ENCODE measurements at regions not wholly inside any gene's neighbourhood (a gene's known extent, or its start where the extent isn't known, plus 50 kb on each side); places are given as distances from the start of the nearest gene placed in this dataset.

DNA sequence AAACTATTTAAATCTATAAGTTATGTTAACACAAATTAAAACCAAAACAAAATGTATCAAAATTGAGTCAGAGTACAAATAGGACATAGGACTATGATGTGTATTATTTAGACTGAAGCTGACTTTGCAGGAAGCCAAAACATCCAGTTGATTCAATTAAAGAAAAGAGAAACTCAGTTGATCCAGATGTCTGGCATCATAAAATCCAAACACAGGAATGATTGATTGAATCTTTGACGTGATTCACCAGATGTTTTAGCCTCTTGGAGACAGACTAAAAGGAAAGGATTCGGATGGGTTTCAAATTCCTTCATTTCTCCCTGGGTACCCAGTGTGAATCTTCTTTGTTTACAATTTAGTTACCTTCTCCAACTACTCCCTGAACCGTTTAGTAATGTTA lies 272.9 kb downstream of the IRS1 start:
- TF ChIP-seq, protein P1, sequence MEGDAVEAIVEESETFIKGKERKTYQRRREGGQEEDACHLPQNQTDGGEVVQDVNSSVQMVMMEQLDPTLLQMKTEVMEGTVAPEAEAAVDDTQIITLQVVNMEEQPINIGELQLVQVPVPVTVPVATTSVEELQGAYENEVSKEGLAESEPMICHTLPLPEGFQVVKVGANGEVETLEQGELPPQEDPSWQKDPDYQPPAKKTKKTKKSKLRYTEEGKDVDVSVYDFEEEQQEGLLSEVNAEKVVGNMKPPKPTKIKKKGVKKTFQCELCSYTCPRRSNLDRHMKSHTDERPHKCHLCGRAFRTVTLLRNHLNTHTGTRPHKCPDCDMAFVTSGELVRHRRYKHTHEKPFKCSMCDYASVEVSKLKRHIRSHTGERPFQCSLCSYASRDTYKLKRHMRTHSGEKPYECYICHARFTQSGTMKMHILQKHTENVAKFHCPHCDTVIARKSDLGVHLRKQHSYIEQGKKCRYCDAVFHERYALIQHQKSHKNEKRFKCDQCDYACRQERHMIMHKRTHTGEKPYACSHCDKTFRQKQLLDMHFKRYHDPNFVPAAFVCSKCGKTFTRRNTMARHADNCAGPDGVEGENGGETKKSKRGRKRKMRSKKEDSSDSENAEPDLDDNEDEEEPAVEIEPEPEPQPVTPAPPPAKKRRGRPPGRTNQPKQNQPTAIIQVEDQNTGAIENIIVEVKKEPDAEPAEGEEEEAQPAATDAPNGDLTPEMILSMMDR (IDR thresholded peaks at IDR 0.05), result no peak
- TF ChIP-seq POLR2A (IDR thresholded peaks at IDR 0.05), result no peak

Measured in heart left ventricle (tissue), 13 donors.